Liver (tissue), 8 donors: ENCODE measurements at regions not wholly inside any gene's neighbourhood (a gene's known extent, or its start where the extent isn't known, plus 50 kb on each side); places are given as distances from the start of the nearest gene placed in this dataset.

Experiments used
- DNase-seq: peaks from one replicate; pipeline ENCODE4 v3.0.0-alpha.2; 2017; ENCODE audit warnings: low spot score
- H3K27ac ChIP-seq, 2 donors: one replicate each; pipeline ENCODE4 v1.7.0; 2013; ENCODE audit warnings: inconsistent platforms in 2 of 2, low read length in 2 of 2, control low read depth in 1 of 2, low read depth in 1 of 2, mild to moderate bottlenecking in 1 of 2
- H3K27me3 ChIP-seq, 4 donors: one replicate each; pipeline versions ENCODE4 v1.6.1 to v1.7.0; 2013; ENCODE audit warnings: low read length in 3 of 4, inconsistent platforms in 1 of 4, mild to moderate bottlenecking in 1 of 4, moderate library complexity in 1 of 4; ENCODE audit not compliant: control insufficient read depth in 4 of 4, insufficient read depth in 4 of 4
- H3K36me3 ChIP-seq, 4 donors: one replicate each; pipeline versions ENCODE4 v1.6.1 to v1.7.0; 2013; ENCODE audit warnings: low read length in 3 of 4, mild to moderate bottlenecking in 3 of 4, low read depth in 1 of 4, moderate library complexity in 1 of 4; ENCODE audit not compliant: control insufficient read depth in 4 of 4, insufficient read depth in 3 of 4
- H3K4me1 ChIP-seq, 4 donors: one replicate each; pipeline versions ENCODE4 v1.6.1 to v1.7.0; 2013; ENCODE audit warnings: low read length in 3 of 4, mild to moderate bottlenecking in 3 of 4, moderate library complexity in 1 of 4; ENCODE audit not compliant: control insufficient read depth in 4 of 4, insufficient read depth in 4 of 4
- H3K4me3 ChIP-seq, 3 donors: one replicate each; pipeline versions ENCODE4 v1.6.1 to v1.7.0; 2013; ENCODE audit warnings: low read length in 3 of 3, control low read depth in 1 of 3, low read depth in 1 of 3, mild to moderate bottlenecking in 1 of 3
- H3K9ac ChIP-seq, 2 donors: one replicate each; pipeline ENCODE4 v1.7.0; 2013; ENCODE audit warnings: low read length in 2 of 2, mild to moderate bottlenecking in 2 of 2, moderate library complexity in 2 of 2, control low read depth in 1 of 2, low read depth in 1 of 2
- H3K9me3 ChIP-seq, 4 donors: one replicate each; pipeline versions ENCODE4 v1.6.1 to v1.7.0; 2013; ENCODE audit warnings: low read length in 3 of 4; ENCODE audit not compliant: control insufficient read depth in 4 of 4
- ATF3 ChIP-seq: IDR thresholded peaks from 2 replicates; pipeline ENCODE4 v1.6.1; 2016; ENCODE audit warnings: antibody characterized with exemption
- CTCF ChIP-seq: fragments of 150-350 bp; IDR thresholded peaks from 2 replicates; pipeline ENCODE4 v1.5.1; 2017; ENCODE audit warnings: improper control_type of control experiment, low read depth, low read length; ENCODE audit not compliant: missing input control
- EGR1 ChIP-seq, 2 donors: IDR thresholded peaks; 2 replicates each; pipeline ENCODE4 v1.6.1; 2016 to 2018; ENCODE audit warnings: antibody characterized with exemption in 2 of 2, low read depth in 2 of 2
- FOXA1 ChIP-seq: IDR thresholded peaks from 2 replicates; pipeline ENCODE4 v1.6.1; 2016; ENCODE audit warnings: antibody characterized with exemption
- FOXA2 ChIP-seq: IDR thresholded peaks from 2 replicates; pipeline ENCODE4 v1.6.1; 2016; ENCODE audit warnings: antibody characterized with exemption
- GABPA ChIP-seq, 2 donors: IDR thresholded peaks in 1 of 2; conservative IDR thresholded peaks in 1 of 2; 2 replicates each; pipeline ENCODE4 v1.6.1; 2016; ENCODE audit warnings: antibody characterized with exemption in 2 of 2, mild to moderate bottlenecking in 1 of 2, moderate library complexity in 1 of 2
- HNF4A ChIP-seq, 2 donors: conservative IDR thresholded peaks; 2 replicates each; pipeline ENCODE4 v1.6.1; 2016; ENCODE audit warnings: antibody characterized with exemption in 2 of 2, mild to moderate bottlenecking in 2 of 2
- HNF4G ChIP-seq: IDR thresholded peaks from 2 replicates; pipeline ENCODE4 v1.6.1; 2016; ENCODE audit warnings: antibody characterized with exemption
- JUND ChIP-seq, 2 donors: IDR thresholded peaks; 2 replicates each; pipeline ENCODE4 v1.6.1; 2016; ENCODE audit warnings: antibody characterized with exemption in 2 of 2
- MAX ChIP-seq: IDR thresholded peaks from 2 replicates; pipeline ENCODE4 v1.6.1; 2016; ENCODE audit warnings: antibody characterized with exemption
- NR2F2 ChIP-seq: IDR thresholded peaks from 2 replicates; pipeline ENCODE4 v1.6.1; 2016; ENCODE audit warnings: antibody characterized with exemption
- RAD21 ChIP-seq, 2 donors: IDR thresholded peaks; 2 replicates each; pipeline ENCODE4 v1.6.1; 2016; ENCODE audit warnings: antibody characterized with exemption in 2 of 2, mild to moderate bottlenecking in 2 of 2
- REST ChIP-seq: IDR thresholded peaks from 2 replicates; pipeline ENCODE4 v1.6.1; 2016; ENCODE audit warnings: antibody characterized with exemption, mild to moderate bottlenecking
- RXRA ChIP-seq, 2 donors: IDR thresholded peaks; 2 replicates each; pipeline ENCODE4 v1.6.1; 2017 to 2018; ENCODE audit warnings: antibody characterized with exemption in 2 of 2, mild to moderate bottlenecking in 1 of 2
- SP1 ChIP-seq: IDR thresholded peaks from 2 replicates; pipeline ENCODE4 v1.6.1; 2018; ENCODE audit warnings: antibody characterized with exemption, mild to moderate bottlenecking
- TAF1 ChIP-seq: conservative IDR thresholded peaks from 2 replicates; pipeline ENCODE4 v1.6.1; 2016; ENCODE audit warnings: antibody characterized with exemption, mild to moderate bottlenecking
- YY1 ChIP-seq: IDR thresholded peaks from 2 replicates; pipeline ENCODE4 v1.6.1; 2016; ENCODE audit warnings: antibody characterized with exemption, mild to moderate bottlenecking
- ZBTB33 ChIP-seq: IDR thresholded peaks from 2 replicates; pipeline ENCODE4 v1.6.1; 2016; ENCODE audit warnings: antibody characterized with exemption
- WGBS: extraction: QIAGEN DNeasy Blood & Tissue Kit; methylation state at CpG from one replicate; pipeline ENCODE4 v1.1.7; 2013; 5-methylcytosine and 5-hydroxymethylcytosine counted together
- donor health status: healthy.
- donor health status: healthy.
- donor health status: healthy.
- donor health status: healthy.
- donor health status: healthy.

- Histone ChIP-seq H3K4me3 (no peak overlapping the region), H3K4me1 (peaks cover 0 to 2% (median 0%) of the 10 kb centered on the region in 4 donors), H3K27ac (no peak overlapping the region), H3K27me3 (no peaks in the 10 kb centered on the region), H3K36me3 (no peaks in the 10 kb centered on the region), H3K9me3 (no peaks in the 10 kb centered on the region), H3K9ac (no peak overlapping the region)
- TF ChIP-seq HNF4A (conservative IDR thresholded peaks at IDR 0.05), result no peak
- no peak for TF ChIP-seq YY1
- no peak for TF ChIP-seq REST
- no peak for TF ChIP-seq RXRA (IDR thresholded peaks at IDR 0.05)
- no peak for TF ChIP-seq FOXA2
- TF ChIP-seq JUND (IDR thresholded peaks at IDR 0.05), result no peak
- 73% methylated on average over 3 of the region's 3 CpGs for WGBS
- DNase-seq, result no peak
Measured at GRCh38 chr13:39274739-39275325, 236.6 kb downstream of the NHLRC3 start.

GRCh38 chr13:39279077-39279476 is 240.8 kb downstream of the NHLRC3 start:
- 85% methylated on average over 2 of the region's 2 CpGs for WGBS
- no peak overlapping the region for H3K4me3 ChIP-seq
- H3K27ac ChIP-seq, result no peak overlapping the region
- no peak overlapping the region for H3K9ac ChIP-seq
- no peaks in the 10 kb centered on the region for H3K9me3 ChIP-seq
- no peak for DNase-seq
- no peak for TF ChIP-seq GABPA (IDR thresholded peaks at IDR 0.05 in 1 of 2, conservative IDR thresholded peaks at IDR 0.05 in 1 of 2)
- no peak for TF ChIP-seq RXRA (IDR thresholded peaks at IDR 0.05)
- no peak for TF ChIP-seq HNF4G
- TF ChIP-seq FOXA2, result no peak
- no peak for TF ChIP-seq EGR1 (IDR thresholded peaks at IDR 0.05; ENCODE audit: low read depth in 2 of 2)
- no peak for TF ChIP-seq YY1
- TF ChIP-seq JUND (IDR thresholded peaks at IDR 0.05), result no peak
- TF ChIP-seq ATF3, result no peak
- no peak for TF ChIP-seq MAX
- TF ChIP-seq TAF1, result no peak
- no peak for TF ChIP-seq FOXA1
- TF ChIP-seq CTCF, result no peak
- TF ChIP-seq ZBTB33, result no peak
- TF ChIP-seq SP1, result no peak
- TF ChIP-seq HNF4A (conservative IDR thresholded peaks at IDR 0.05), result no peak
- no peak for TF ChIP-seq RAD21 (IDR thresholded peaks at IDR 0.05)
- TF ChIP-seq REST, result no peak
- no peak for TF ChIP-seq NR2F2
- H3K4me1 ChIP-seq, result peaks cover 5 to 14% (median 9%) of the 10 kb centered on the region in 4 donors
- no peaks in the 10 kb centered on the region for H3K27me3 ChIP-seq
- H3K36me3 ChIP-seq, result no peaks in the 10 kb centered on the region
